ENCODE measurements at regions not wholly inside any gene's neighbourhood (a gene's known extent, or its start where the extent isn't known, plus 50 kb on each side); places are given as distances from the start of the nearest gene placed in this dataset.

DNA sequence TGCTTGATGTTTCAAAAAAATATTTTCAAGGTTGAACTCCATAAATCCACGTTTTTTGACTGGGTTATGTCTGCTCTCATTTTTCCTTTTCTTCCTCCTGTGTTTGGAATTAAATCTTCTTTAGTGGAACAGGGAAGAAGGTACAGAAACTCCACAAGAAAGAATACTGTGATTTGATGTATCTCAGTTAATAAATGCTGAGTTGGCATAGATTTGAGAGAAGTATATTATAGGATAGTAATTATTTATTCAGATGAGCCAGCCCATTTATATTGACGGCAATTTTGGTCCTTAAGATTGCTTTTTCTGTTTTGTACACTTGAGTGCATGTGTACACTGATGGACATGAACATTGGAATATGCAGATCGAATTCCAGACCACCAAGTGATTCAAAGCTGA, 481.4 kb downstream of the PSAT1 start:
- no peak for DNase-seq
- no peaks in the 10 kb centered on the region for H3K36me3 Mint-ChIP-seq (ENCODE audit: low read depth)
- no peaks in the 10 kb centered on the region for H3K4me1 Mint-ChIP-seq
- ChIA-PET CTCF (no interaction called here), POLR2A (no interaction called here)
- H3K4me3 Mint-ChIP-seq, result no peak overlapping the region
- H3K27me3 Mint-ChIP-seq, result no peaks in the 10 kb centered on the region
- H3K27ac Mint-ChIP-seq, result no peak overlapping the region
- H3K9me3 Mint-ChIP-seq, result no peaks in the 10 kb centered on the region

DNA sequence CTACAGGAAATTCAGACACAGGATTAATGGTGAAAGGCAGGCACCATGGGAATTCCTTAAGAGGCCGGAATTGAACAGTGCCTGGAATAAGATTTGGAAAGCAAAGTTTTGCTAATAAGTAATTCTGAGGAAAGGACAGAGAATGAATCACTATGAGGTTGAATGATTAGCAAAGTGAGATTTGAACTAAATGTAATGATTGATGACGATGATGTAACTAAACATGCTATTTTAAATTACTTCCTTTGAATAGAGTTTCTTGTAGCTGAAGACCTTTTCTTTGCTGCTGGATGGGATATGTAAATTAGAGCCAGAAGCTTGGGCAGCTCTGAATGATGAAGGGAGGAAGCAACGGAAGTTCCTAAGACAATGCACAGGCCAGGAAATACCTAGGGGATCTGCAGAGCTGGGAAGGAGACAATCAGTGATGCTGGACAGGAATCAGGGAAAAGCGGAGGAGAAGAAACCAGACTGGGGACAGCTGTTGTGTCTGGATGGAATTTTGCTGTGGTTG, 482.0 kb downstream of the PSAT1 start:
- CTCF ChIA-PET, result no interaction called here
- Mint-ChIP-seq H3K4me1 (no peaks in the 10 kb centered on the region), H3K36me3 (ENCODE audit: low read depth) (no peaks in the 10 kb centered on the region), H3K27me3 (no peaks in the 10 kb centered on the region), H3K4me3 (no peak overlapping the region), H3K27ac (no peak overlapping the region), H3K9me3 (no peaks in the 10 kb centered on the region)
- POLR2A ChIA-PET, result no interaction called here
- DNase-seq, result no peak

DNA sequence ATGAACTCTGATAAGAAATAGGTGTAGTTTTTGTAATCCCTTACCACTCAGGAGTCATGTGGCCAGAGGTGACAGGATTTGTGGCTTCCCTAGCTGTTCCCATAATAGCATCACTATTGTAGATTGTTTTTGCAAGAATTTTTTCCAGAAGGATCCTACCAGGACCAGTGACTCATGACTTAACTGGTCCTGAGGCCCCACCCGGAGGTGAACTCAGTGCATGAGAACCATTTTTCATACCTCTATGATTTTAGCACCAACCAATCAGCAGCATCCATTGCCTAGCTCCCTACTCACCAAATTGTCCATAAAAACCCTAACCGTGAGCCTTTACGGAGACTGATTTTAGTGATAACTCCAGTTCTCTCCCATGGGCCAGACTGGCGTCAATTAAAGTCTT, 484.8 kb downstream of the PSAT1 start:
- H3K4me3 Mint-ChIP-seq, result no peak overlapping the region
- H3K9me3 Mint-ChIP-seq, result no peaks in the 10 kb centered on the region
- no peaks in the 10 kb centered on the region for H3K36me3 Mint-ChIP-seq (ENCODE audit: low read depth)
- DNase-seq, result no peak
- ChIA-PET CTCF (no interaction called here), POLR2A (no interaction called here)
- no peaks in the 10 kb centered on the region for H3K4me1 Mint-ChIP-seq
- H3K27ac Mint-ChIP-seq, result no peak overlapping the region
- H3K27me3 Mint-ChIP-seq, result no peaks in the 10 kb centered on the region

DNA sequence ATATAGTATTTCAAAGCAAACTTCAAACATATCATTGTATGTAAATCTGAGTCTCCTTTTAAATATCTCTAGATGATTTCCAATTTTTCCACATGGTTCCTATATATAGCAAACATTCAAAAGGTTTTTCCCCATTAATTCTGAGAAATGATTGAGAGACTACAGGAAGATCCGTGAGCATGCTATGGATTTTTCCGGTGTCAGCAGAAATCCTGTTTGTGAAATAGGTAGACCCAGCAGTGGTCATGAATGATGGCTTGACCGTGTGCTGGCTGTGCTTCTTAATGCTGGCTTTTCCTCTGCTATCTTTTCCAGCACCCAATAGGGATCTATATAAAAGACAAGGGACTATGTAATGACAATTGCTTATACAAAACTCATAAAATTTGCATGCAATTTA, 485.3 kb downstream of the PSAT1 start:
- Mint-ChIP-seq H3K9me3 (no peaks in the 10 kb centered on the region), H3K36me3 (ENCODE audit: low read depth) (no peaks in the 10 kb centered on the region), H3K4me3 (no peak overlapping the region), H3K27ac (no peak overlapping the region), H3K4me1 (no peaks in the 10 kb centered on the region), H3K27me3 (no peaks in the 10 kb centered on the region)
- DNase-seq, result no peak
- ChIA-PET CTCF (no interaction called here), POLR2A (no interaction called here)

DNA sequence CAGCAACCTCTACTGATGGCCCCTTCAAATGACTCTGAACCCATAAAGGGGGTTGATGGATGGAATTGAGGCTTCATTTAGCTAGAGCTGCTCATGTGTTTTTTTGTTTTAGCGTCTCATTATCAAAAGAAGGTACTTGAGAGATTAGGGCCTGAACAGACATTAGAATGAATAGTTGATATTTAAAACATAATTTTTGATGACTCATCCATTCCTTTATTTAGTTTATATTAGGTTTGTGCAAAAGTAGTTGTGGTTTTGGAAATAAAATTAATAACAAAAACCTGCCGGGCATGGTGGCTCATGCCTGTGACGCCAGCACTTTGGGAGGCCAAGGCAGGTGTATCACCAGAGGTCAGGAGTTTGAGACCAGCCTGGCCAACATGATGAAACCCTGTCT, 485.9 kb downstream of the PSAT1 start:
- no peaks in the 10 kb centered on the region for H3K9me3 Mint-ChIP-seq
- H3K4me3 Mint-ChIP-seq, result no peak overlapping the region
- DNase-seq, result no peak
- H3K36me3 Mint-ChIP-seq (ENCODE audit: low read depth), result no peaks in the 10 kb centered on the region
- no peaks in the 10 kb centered on the region for H3K4me1 Mint-ChIP-seq
- H3K27ac Mint-ChIP-seq, result no peak overlapping the region
- ChIA-PET POLR2A (no interaction called here), CTCF (no interaction called here)
- no peaks in the 10 kb centered on the region for H3K27me3 Mint-ChIP-seq

DNA sequence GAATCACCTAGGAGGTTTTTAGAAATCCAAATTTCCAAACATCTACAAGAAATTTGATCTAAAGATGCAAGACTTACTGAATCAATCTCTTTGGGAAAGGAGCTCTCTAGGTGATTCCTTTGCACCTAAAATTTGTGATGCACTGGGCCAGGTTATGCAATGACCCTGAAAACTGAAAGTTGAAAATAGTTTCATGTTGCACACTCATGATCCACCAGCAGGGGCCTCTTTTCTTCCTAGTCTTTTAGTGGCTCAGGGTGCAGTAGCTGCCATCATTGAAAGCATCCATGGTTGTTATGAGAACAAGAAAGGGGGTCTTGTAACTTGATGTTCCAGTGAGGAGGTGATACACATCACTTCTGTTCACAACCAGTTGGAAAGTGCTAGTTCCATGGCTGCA, 486.8 kb downstream of the PSAT1 start:
- H3K4me1 Mint-ChIP-seq, result no peaks in the 10 kb centered on the region
- CTCF ChIA-PET, result no interaction called here
- no peak overlapping the region for H3K4me3 Mint-ChIP-seq
- H3K9me3 Mint-ChIP-seq, result no peaks in the 10 kb centered on the region
- H3K36me3 Mint-ChIP-seq (ENCODE audit: low read depth), result no peaks in the 10 kb centered on the region
- POLR2A ChIA-PET, result no interaction called here
- H3K27ac Mint-ChIP-seq, result no peak overlapping the region
- DNase-seq, result no peak
- H3K27me3 Mint-ChIP-seq, result no peaks in the 10 kb centered on the region

DNA sequence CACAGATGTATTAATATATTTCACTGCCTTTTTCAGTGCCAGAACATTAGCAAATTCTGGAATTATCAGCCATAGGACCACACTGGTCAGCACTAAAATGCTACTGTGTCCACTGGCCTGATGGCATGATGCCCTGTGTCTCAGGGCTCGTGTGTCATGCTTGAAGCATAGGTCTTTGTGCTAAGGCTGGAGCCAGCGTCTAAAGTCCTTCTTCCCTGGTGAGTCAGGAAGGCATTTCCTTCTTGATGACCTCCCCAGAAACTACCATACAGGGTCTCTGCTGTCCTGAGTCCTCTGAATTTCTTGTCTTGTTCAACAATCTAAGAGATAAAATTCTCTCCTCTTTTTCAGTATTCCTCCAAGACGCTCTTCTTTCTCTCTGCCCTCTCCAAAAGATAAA, 489.9 kb downstream of the PSAT1 start:
- ChIA-PET POLR2A (no interaction called here), CTCF (no interaction called here)
- Mint-ChIP-seq H3K4me3 (no peak overlapping the region), H3K9me3 (no peaks in the 10 kb centered on the region), H3K27me3 (no peaks in the 10 kb centered on the region), H3K36me3 (ENCODE audit: low read depth) (no peaks in the 10 kb centered on the region), H3K27ac (no peak overlapping the region), H3K4me1 (no peaks in the 10 kb centered on the region)
- no peak for DNase-seq

DNA sequence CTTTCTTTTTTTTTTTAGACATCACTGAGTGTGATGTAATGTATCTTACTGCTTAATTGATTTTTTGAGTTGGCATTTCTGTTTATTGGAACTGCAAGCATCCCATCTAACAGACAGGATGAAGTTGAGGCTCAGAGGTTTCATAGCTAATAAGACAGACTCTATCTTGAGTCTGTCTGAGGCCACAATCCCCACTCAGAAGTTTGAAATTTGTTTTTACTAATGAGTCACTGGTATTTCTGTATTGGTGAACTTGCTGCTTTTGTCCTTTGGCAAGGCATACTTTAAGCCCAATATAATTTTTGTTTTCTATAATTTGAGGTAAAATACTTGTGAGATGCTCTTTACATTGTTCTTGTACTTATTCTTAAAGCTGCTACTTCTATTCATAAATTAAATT, 491.2 kb downstream of the PSAT1 start:
- no peak overlapping the region for H3K4me3 Mint-ChIP-seq
- H3K9me3 Mint-ChIP-seq, result no peaks in the 10 kb centered on the region
- POLR2A ChIA-PET, result no interaction called here

DNA sequence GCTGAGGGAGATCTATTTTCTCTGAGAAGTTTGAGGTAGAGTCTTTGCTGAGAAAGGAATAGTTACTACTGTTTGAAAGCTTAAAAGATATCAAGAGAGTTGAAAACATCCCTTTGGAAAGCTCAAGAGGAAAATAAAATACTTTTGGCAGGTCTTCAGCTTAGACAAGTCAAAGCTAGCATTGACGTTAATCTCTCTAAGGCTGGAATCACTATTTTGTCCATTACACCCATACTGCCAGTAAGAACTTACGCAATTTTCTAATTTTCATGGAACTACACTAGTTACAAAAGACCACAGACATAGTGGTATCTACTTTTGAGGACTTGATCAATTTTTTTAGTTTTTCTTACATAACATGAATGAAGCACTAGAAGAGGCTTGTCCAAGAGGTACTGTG, 494.9 kb downstream of the PSAT1 start:
- POLR2A ChIA-PET, result no interaction called here
- no peaks in the 10 kb centered on the region for H3K4me1 Mint-ChIP-seq

More for the DNA sequence above, 491.2 kb downstream of the PSAT1 start:
- Mint-ChIP-seq H3K27me3 (no peaks in the 10 kb centered on the region), H3K4me1 (no peaks in the 10 kb centered on the region), H3K36me3 (ENCODE audit: low read depth) (no peaks in the 10 kb centered on the region), H3K27ac (no peak overlapping the region)
- CTCF ChIA-PET, result no interaction called here
- DNase-seq, result no peak

DNA sequence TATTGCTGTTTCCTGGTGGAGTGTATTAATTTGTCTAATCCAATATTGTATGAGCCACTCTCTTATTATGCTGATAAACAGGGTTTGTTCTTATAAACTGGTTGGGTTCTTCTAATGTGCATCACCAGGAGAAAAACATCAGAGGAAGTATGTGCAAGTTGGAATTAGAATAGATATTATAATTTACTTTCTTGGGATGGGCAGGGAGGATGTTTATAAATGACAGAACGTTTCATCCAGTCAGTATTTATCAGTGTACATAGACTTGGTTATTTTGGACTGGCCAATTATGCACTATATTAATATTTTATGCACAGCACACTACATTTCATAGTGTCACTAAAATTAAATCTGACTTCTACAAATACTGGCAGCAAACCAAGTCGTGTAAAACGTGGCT, 495.8 kb downstream of the PSAT1 start:
- ChIA-PET POLR2A (no interaction called here), CTCF (no interaction called here)
- no peak overlapping the region for H3K27ac Mint-ChIP-seq
- no peak for DNase-seq
- no peaks in the 10 kb centered on the region for H3K4me1 Mint-ChIP-seq
- H3K9me3 Mint-ChIP-seq, result no peaks in the 10 kb centered on the region
- no peak overlapping the region for H3K4me3 Mint-ChIP-seq
- H3K27me3 Mint-ChIP-seq, result no peaks in the 10 kb centered on the region
- no peaks in the 10 kb centered on the region for H3K36me3 Mint-ChIP-seq (ENCODE audit: low read depth)

More for the DNA sequence above, 494.9 kb downstream of the PSAT1 start:
- Mint-ChIP-seq H3K27me3 (no peaks in the 10 kb centered on the region), H3K9me3 (no peaks in the 10 kb centered on the region), H3K27ac (no peak overlapping the region), H3K4me3 (no peak overlapping the region), H3K36me3 (ENCODE audit: low read depth) (no peaks in the 10 kb centered on the region)
- CTCF ChIA-PET, result no interaction called here
- DNase-seq, result no peak

DNA sequence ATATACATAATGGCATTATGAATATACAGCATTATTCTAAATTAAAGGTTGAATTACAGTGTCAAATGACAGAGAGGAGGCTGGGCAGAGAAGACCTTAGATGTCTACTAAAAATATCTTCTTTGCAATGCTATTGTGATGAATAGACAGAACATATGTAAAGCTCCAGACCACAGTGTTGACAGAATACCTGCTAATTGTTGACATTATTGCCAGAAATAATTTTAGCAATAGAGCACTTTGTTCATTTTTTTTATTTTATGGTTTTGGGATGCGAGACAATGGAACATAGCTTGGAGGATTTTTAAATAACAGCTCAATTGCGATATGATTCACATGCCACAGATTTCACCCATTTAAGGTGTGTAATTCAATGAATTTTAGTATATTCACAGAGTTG, 508.8 kb downstream of the PSAT1 start:
- H3K27me3 Mint-ChIP-seq, result no peaks in the 10 kb centered on the region
- POLR2A ChIA-PET, result no interaction called here
- no peak overlapping the region for H3K27ac Mint-ChIP-seq
- no peaks in the 10 kb centered on the region for H3K4me1 Mint-ChIP-seq
- DNase-seq, result no peak
- no peak overlapping the region for H3K4me3 Mint-ChIP-seq
- CTCF ChIA-PET, result no interaction called here
- no peaks in the 10 kb centered on the region for H3K9me3 Mint-ChIP-seq
- no peaks in the 10 kb centered on the region for H3K36me3 Mint-ChIP-seq (ENCODE audit: low read depth)

DNA sequence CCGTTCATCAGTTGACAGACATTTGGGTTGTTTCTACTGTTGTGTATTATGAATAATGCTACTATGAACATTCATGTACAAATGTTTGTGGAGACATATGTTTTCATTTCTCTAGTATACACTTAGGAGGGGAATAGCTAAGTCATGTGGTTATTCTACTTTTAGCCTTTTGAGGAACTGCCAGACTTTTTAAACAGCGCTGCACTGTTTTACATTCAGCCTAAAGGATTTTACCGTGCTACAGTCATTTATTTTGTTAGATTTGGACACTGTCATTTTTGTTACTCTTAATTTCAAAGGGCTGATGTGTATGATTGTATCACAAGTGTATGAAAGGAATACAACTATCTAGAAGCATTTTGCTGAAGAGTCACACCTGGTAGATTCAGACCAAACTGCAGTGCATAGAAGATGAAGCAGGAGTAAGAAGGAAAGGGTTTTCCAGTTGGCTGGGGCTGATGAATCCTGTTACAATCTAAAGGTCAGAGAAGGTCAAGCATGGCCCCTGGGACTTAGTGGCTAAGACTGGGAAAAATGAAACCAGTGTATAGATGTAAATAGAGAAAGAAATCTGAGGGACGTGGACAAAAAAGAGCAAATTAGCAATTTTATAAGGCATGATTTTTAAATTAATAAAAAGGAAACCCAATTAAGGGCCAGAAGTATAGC, 509.7 kb downstream of the PSAT1 start:
- Mint-ChIP-seq H3K27me3 (no peaks in the 10 kb centered on the region), H3K27ac (no peak overlapping the region), H3K4me1 (no peaks in the 10 kb centered on the region), H3K36me3 (ENCODE audit: low read depth) (no peaks in the 10 kb centered on the region), H3K4me3 (no peak overlapping the region), H3K9me3 (no peaks in the 10 kb centered on the region)
- CTCF ChIA-PET, result no interaction called here
- DNase-seq, result no peak
- POLR2A ChIA-PET, result no interaction called here

DNA sequence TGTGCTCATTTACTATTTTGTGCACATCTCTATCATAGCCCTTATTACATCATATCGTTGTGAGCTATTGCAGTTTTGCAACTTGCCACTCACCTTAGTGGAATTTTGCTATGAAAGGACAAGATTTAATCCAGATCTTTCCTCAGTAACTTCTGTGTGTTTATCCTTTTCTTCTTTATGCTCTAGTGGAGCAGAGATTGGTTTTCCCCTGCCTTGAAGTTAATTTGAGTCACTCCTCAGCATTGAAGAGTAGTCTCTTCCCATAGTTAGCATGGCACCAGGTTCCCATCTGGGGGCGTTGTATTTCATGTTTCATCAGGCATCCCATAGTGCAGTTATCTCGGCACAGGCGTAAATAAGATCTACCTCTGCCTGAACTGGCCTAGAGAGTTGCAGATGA, 510.4 kb downstream of the PSAT1 start:
- ChIA-PET POLR2A (no interaction called here), CTCF (no interaction called here)
- no peaks in the 10 kb centered on the region for H3K36me3 Mint-ChIP-seq (ENCODE audit: low read depth)
- no peak overlapping the region for H3K27ac Mint-ChIP-seq
- no peaks in the 10 kb centered on the region for H3K9me3 Mint-ChIP-seq
- no peaks in the 10 kb centered on the region for H3K27me3 Mint-ChIP-seq
- no peaks in the 10 kb centered on the region for H3K4me1 Mint-ChIP-seq
- H3K4me3 Mint-ChIP-seq, result no peak overlapping the region
- DNase-seq, result no peak

DNA sequence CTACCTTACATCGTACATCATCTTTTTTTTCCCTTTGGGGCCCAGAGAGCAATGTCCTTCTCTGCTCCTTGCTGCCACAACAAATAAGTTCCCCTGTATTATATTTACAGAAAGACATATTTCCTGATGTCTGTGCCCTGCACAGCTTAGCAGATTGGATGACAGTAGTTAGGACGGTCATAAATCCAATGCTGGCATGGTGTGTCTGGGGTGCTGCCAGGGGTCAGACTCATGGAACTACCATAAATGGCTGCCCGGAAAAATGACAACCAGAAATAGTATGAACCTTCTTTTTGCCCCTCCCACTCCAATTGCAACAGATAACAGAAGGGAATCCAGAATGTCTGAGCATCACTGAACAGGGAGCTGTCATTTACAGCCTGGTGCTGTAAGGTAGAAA, 511.1 kb downstream of the PSAT1 start:
- ChIA-PET CTCF (no interaction called here), POLR2A (no interaction called here)
- H3K4me1 Mint-ChIP-seq, result no peaks in the 10 kb centered on the region
- no peak for DNase-seq
- no peaks in the 10 kb centered on the region for H3K27me3 Mint-ChIP-seq
- no peaks in the 10 kb centered on the region for H3K36me3 Mint-ChIP-seq (ENCODE audit: low read depth)
- no peak overlapping the region for H3K4me3 Mint-ChIP-seq
- no peaks in the 10 kb centered on the region for H3K9me3 Mint-ChIP-seq
- no peak overlapping the region for H3K27ac Mint-ChIP-seq
